GM21390 (cell line): ENCODE measurements at regions not wholly inside any gene's neighbourhood (a gene's known extent, or its start where the extent isn't known, plus 50 kb on each side); places are given as distances from the start of the nearest gene placed in this dataset.

Experiments used
- ATAC-seq: cut with Tn5 transposase; IDR thresholded peaks from one replicate; pipeline ENCODE4 v1.9.1; 2021; ENCODE audit not compliant: unreplicated experiment

GRCh38 chr6:104617591-104617990 is 242.1 kb downstream of the HACE1 start:
- ATAC-seq, result no peak

DNA sequence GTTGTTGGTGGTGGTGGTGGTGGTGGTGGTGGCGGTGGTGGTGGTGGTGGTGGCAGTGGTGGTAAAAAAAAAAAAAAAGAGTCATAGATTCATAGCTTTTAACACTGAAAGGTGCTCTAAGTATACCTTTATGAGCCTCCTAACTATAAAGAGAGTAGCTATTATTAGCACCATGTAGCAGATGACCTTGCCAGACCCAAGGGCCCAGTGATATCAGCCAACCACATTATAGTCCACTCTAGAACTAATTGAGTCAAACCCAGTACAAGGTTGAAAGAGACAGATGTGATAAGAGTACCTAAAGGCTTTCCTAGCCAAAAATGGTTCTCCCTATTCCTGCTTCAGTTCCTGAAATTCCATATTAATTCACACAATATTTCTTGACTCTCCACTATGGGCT is 245.3 kb downstream of the HACE1 start:
- ATAC-seq, result no peak

DNA sequence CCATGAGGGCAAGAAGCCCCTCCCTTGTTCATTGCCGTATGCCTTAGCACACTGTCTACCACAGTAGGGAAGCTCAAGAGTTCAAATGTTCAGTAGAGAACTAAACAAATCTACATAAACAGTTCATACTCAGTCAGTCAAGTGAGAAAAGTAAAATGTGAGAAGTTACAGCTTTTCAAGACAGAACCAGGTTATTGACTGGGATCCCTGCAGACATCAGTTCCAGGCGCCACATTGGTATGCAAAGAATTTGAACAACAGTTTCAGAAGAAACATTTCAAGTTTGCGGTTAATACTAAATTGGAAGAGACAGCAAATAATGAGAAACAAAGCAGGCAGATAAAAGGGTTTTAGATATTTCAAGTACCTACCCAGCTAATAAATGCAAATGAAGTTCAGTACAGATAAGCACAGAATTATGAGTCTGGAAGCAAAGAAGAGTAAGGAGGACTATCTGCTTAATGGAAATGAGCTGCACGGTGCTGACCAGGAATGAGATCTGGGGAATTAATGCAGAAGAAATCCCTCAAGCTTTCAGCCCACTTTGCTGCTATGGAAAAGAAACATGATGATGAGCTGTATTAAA is 246.2 kb downstream of the HACE1 start:
- no peak for ATAC-seq

GRCh38 chr6:104612541-104612940 is 247.2 kb downstream of the HACE1 start:
- no peak for ATAC-seq

DNA sequence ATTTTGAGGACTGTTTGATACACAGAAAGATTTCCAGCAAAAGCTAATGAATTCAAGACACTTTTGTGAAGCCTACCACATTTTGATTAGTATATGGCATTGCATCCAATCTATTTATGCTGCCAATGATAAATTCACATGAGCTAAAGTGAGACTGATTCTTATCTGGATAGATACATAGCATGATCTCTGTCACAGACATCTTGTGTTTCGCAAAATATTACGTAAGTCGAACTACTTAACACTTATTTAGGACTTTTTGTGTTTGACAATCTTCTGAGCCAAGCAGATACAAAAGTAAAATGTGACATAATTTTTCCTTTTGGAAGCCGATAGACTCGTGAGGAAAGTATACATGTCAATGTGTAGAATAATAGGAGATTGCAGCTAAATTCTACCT is 251.6 kb downstream of the HACE1 start:
- ATAC-seq, result no peak

GRCh38 chr6:104607501-104607900 is 252.2 kb downstream of the HACE1 start:
- ATAC-seq, result no peak

GRCh38 chr6:104606361-104606760 is 253.4 kb downstream of the HACE1 start:
- ATAC-seq, result no peak

DNA sequence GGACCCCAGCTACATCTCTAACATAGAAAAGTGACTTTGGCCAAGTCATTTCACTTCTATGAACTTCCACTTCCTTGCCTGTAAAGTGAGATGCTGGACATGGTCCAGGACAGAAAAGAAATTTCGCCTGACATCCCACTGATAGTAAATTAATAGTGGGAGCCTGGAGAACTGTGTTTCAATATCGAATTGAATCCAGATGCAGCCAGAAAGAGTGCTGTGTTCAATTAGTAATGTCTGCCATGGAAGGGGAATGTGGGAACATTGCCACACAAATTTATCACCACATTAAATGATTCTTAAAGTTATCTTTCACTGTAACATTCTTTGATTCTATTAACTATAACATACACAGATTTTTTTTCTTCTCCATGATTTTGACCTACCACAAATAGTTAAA is 255.0 kb downstream of the HACE1 start:
- ATAC-seq, result no peak

GRCh38 chr6:104603108-104603745 is 256.5 kb downstream of the HACE1 start:
- ATAC-seq, result no peak

DNA sequence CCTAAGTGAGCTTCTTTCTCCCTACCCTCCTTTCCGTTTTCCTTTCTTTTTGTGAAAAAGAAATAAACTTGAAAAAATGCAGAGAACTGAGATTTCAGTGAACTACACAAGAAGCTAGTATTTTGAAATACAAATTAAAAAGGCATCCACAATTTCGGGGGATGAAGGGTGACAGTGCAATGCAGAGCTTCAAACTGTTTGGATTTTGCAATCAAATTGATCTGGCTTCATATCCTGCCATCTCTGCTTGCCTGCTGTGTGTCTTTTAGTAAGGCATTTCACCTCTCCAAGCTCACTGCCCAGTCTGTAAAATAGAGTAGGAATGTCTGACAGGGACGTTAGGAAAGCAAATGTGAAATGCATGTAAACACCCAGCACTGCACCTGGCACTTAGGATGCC is 258.0 kb downstream of the HACE1 start:
- ATAC-seq, result no peak

GRCh38 chr6:104601131-104601651 is 258.5 kb downstream of the HACE1 start:
- no peak for ATAC-seq

GRCh38 chr6:104600639-104600931 is 259.1 kb downstream of the HACE1 start:
- no peak for ATAC-seq

DNA sequence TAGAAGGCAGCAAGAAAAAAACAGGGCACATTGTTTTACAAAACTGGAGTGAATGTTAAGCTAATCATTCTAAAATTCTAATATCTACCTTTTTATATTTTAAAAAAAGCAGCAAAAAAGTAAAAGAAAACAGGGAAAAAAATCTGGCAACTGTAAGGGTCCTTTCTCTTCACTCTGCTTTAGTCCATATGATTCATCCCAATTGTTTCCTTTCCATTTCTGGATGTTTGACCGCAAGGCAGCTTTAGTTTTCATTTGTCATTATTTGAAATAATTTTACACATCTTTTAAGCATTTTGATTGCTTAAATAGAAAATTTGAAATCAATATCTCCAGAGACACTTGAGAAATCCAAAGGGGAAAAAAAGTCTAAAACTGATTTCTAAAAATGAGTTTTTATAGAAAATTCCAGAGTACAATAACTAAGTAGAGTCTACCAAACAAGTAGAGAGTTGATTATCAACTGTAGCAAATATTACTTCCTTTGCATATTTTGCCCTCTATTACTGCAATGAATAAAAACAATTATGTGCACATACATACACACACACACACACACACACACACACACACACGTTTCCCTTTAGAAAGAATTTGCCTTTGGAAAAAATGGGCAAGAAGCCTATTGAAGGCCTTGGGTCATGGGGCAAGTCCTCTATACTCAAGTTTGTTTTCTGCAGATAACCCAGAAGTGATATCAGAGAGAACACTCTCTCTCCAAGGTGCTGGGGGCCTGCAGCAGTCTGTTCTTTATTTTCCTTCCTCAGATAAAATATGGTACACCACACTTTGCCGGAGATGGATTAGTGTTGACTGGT is 259.7 kb downstream of the HACE1 start:
- ATAC-seq, result no peak

- no peak for ATAC-seq
Measured at GRCh38 chr6:104597541-104598050, 262.1 kb downstream of the HACE1 start.

DNA sequence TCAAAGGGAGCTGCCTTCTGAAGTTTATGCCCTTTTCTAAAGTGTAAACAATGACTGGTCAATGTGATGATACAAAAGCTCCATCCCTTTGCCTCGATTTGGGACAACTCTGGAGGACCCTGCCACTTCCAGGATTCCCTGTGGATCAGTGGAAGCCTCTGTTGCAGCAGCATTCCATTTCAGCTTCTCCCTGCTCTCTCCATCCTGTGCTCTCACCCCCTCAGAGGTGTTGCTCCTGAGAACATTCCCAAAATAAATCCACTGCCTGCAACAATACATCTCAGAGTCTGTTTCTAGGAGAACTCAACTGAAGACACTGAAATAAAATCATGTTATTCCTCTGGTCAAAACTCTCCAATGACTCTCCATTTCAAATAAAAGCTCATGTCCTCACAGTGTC is 263.6 kb downstream of the HACE1 start:
- ATAC-seq, result no peak

GRCh38 chr6:104595311-104595820 is 264.4 kb downstream of the HACE1 start:
- no peak for ATAC-seq

- no peak for ATAC-seq
Measured at GRCh38 chr6:104591573-104592334, 268.0 kb downstream of the HACE1 start.

- no peak for ATAC-seq
Measured at GRCh38 chr6:104589940-104590339, 269.8 kb downstream of the HACE1 start.

- ATAC-seq, result no peak
Measured at GRCh38 chr6:104585646-104586045, 274.1 kb downstream of the HACE1 start.

- no peak for ATAC-seq
Measured at GRCh38 chr6:104580452-104580851, 279.3 kb downstream of the HACE1 start.

DNA sequence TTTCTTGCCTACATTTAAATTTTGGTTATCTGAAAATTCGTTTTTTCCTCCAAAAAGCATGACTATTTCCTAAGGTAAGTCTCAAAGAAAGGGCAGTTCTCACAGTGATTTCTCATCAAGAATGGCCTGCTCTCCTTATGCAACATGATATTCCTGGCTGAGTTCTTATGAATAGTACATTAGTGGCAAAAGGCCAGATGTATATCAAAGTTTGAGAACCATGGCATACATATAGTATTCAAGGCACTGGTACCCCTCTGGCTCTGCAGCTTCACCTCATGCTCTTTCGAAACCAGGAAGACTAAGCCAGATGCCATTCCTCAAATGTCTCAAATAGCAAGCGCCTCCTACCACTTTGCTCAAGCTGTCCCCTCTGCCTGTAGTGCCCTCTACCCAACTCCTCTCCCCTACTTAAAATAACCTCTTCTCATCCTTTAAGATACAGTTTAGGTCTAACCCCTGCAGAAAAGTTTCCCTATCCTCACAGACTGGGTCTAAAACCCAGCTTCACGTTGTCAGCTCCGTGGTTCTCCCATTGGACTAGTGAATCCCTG is 280.3 kb downstream of the HACE1 start:
- ATAC-seq, result no peak
